GM12878 (cell line): ENCODE measurements at regions not wholly inside any gene's neighbourhood (a gene's known extent, or its start where the extent isn't known, plus 50 kb on each side); places are given as distances from the start of the nearest gene placed in this dataset.

Experiments
- ATAC-seq: fragments of 200-7000 bp; cut with Tn5 transposase; 3 replicates; pipeline ENCODE4 v1.9.1; 2020; ENCODE audit warnings: mild to moderate bottlenecking, moderate library complexity
- BruUV-seq: library from RNA; stranded (reverse); fragments of 400-500 nt; replicated peaks from 2 replicates; lab custom pipeline; 2021; lab: Mats Ljungman, UMichigan
- CTCF ChIA-PET: fragments of 300-600 bp; sonication (Branson Sonifier 250); formaldehyde crosslinking; extraction: SDS; loops from one replicate; lab custom pipeline; 2021; ENCODE audit warnings: inconsistent platforms; lab: Yijun Ruan, JAX
- POLR2A ChIA-PET: fragments of 350-600 bp; formaldehyde crosslinking; extraction: SDS; loops from one replicate; lab custom pipeline; 2021; ENCODE audit warnings: inconsistent platforms; lab: Charles Lee
- RAD21 ChIA-PET: fragments of 300-600 bp; sonication (Branson Sonifier 250); formaldehyde crosslinking; loops from one replicate; lab custom pipeline; 2023; ENCODE audit warnings: antibody characterized with exemption; ENCODE audit not compliant: unreplicated experiment; lab: Charles Lee
- SMC1A ChIA-PET: fragments of 300-600 bp; sonication (Branson Sonifier 250); formaldehyde crosslinking; loops from one replicate; lab custom pipeline; 2023; ENCODE audit not compliant: unreplicated experiment, uncharacterized antibody; lab: Charles Lee
- DNase-seq: peaks from one replicate; pipeline ENCODE4 v3.0.0-alpha.2; 2011; ENCODE audit warnings: low read depth, low spot score
- FAIRE-seq: peaks from 3 replicates; lab custom pipeline; 2011; peaks lifted over from hg19 to GRCh38; lab: Jason Lieb, UNC
- H2AFZ ChIP-seq: 2 replicates; pipeline ENCODE4 v1.6.0; 2011; ENCODE audit warnings: low read depth, low read length, control low read depth; ENCODE audit not compliant: control insufficient read depth
- H3K27ac ChIP-seq: 2 replicates; pipeline ENCODE4 v1.5.1; 2011; ENCODE audit warnings: control low read depth; ENCODE audit not compliant: control insufficient read depth, insufficient read depth
- H3K27me3 ChIP-seq, 2 experiments: replicated peaks in 1 of 2; 2 replicates each; pipeline versions ENCODE4 v1.6.0 to v1.6.1; 2011; ENCODE audit warnings: low read length in 1 of 2; ENCODE audit not compliant: control insufficient read depth in 2 of 2, insufficient read depth in 2 of 2
- H3K36me3 ChIP-seq, 2 experiments: 2 replicates each; pipeline ENCODE4 v1.5.1; 2011; ENCODE audit warnings: low read length in 1 of 2; ENCODE audit not compliant: control insufficient read depth in 2 of 2, insufficient read depth in 2 of 2
- H3K4me1 ChIP-seq: 2 replicates; pipeline ENCODE4 v1.6.1; 2011; ENCODE audit warnings: mild to moderate bottlenecking, low read length, moderate library complexity, mixed read lengths; ENCODE audit not compliant: control insufficient read depth, insufficient read depth
- H3K4me2 ChIP-seq: 2 replicates; pipeline ENCODE4 v1.6.0; 2011; ENCODE audit warnings: control low read depth; ENCODE audit not compliant: control insufficient read depth, insufficient read depth
- H3K4me3 ChIP-seq: fragments of 200-600 bp; sonication (generic); 2 replicates; pipeline ENCODE4 v1.5.1; 2016
- H3K79me2 ChIP-seq: 2 replicates; pipeline ENCODE4 v1.6.0; 2011; ENCODE audit warnings: low read length; ENCODE audit not compliant: control insufficient read depth, insufficient read depth
- H3K9ac ChIP-seq: 2 replicates; pipeline ENCODE4 v1.8.0; 2011; ENCODE audit warnings: low read length, control low read depth, mixed read lengths; ENCODE audit not compliant: control insufficient read depth, insufficient read depth
- H3K9me3 ChIP-seq: replicated peaks from 3 replicates; pipeline ENCODE4 v1.5.1; 2011; ENCODE audit warnings: mild to moderate bottlenecking, low read length; ENCODE audit not compliant: control insufficient read depth, insufficient read depth
- H4K20me1 ChIP-seq: 2 replicates; pipeline ENCODE4 v1.6.0; 2011; ENCODE audit not compliant: control insufficient read depth, insufficient read depth
- ASH2L ChIP-seq: fragments of 300-600, 200-600 bp; sonication (generic); IDR thresholded peaks from 2 replicates; pipeline ENCODE4 v1.6.1; 2017; ENCODE audit warnings: low read depth, mild to moderate bottlenecking, borderline replicate concordance
- CEBPB ChIP-seq, 2 experiments: fragments of 150-350 bp in 1 of 2; IDR thresholded peaks; 2 replicates each; pipeline ENCODE4 v1.6.1; 2012 to 2014; ENCODE audit warnings: low read depth in 2 of 2, low read length in 2 of 2, borderline replicate concordance in 1 of 2, inconsistent platforms in 1 of 2
- CEBPZ ChIP-seq: fragments of 150-350 bp; IDR thresholded peaks from 2 replicates; pipeline ENCODE4 v1.6.1; 2016; ENCODE audit warnings: low read depth, low read length
- EED ChIP-seq: sonication (generic); IDR thresholded peaks from 2 replicates; pipeline ENCODE4 v1.6.1; 2016; ENCODE audit warnings: antibody characterized with exemption, low read depth
- IKZF1 ChIP-seq: fragments of 450-650 bp; conservative IDR thresholded peaks from 2 replicates; pipeline ENCODE4 v1.6.1; 2017; ENCODE audit warnings: antibody characterized with exemption, mild to moderate bottlenecking
- IRF4 ChIP-seq: IDR thresholded peaks from 2 replicates; pipeline ENCODE4 v1.6.1; 2011; ENCODE audit warnings: low read depth, low read length
- KDM1A ChIP-seq: fragments of 200-600 bp; sonication (generic); IDR thresholded peaks from 2 replicates; pipeline ENCODE4 v1.6.1; 2016; ENCODE audit warnings: borderline replicate concordance
- SMARCA5 ChIP-seq: fragments of 450-650 bp; IDR thresholded peaks from 2 replicates; pipeline ENCODE4 v1.6.1; 2017; ENCODE audit warnings: mild to moderate bottlenecking
- STAT3 ChIP-seq: IDR thresholded peaks from 2 replicates; pipeline ENCODE4 v1.6.1; 2011; ENCODE audit warnings: low read depth, low read length, improper control_type of control experiment
- YBX1 ChIP-seq: fragments of 450-650 bp; IDR thresholded peaks from 2 replicates; pipeline ENCODE4 v1.6.1; 2016; ENCODE audit warnings: antibody characterized with exemption
- WGBS: methylation state at CpG from one replicate; pipeline ENCODE4 v1.1.6; 2016; ENCODE audit warnings: low lambda C conversion rate; ENCODE audit not compliant: insufficient replicate concordance, insufficient coverage; ENCODE audit errors: missing lambda C conversion rate; 5-methylcytosine and 5-hydroxymethylcytosine counted together
- in situ Hi-C: fragments of 300-500 bp; cut with MboI; formaldehyde crosslinking; loops from 9 replicates; pipeline ENCODE4 v1.14.3; 2018; ENCODE audit warnings: mixed read lengths
- intact Hi-C: fragments of 100-400 bp; cut with micrococcal nuclease; formaldehyde crosslinking; loops from one replicate; pipeline ENCODE4 v1.14.2; 2022; ENCODE audit not compliant: unreplicated experiment

DNA sequence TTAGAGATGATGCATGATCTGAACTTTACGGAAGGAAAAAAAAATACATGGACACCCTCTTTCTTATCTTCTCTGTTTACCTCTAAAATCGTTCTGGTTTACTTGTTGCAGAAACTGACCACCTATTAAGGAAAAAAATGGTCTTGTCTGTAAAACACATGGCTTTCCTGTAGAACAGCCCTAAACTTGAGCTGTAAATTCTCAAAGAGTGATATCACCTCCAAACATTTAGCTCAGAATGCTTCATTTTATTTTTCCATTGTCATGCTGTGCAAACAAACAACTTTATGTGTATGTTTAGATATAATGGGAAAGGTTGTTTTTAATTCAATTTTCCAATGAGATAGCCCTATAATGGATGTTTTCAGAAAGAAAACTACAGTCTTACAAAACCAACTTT, 237.4 kb upstream of the NR2F2 start:
- no peaks in the 10 kb centered on the region for H3K27me3 ChIP-seq
- in situ Hi-C loops: no loop called here
- no peak overlapping the region for H3K4me3 ChIP-seq
- no peaks in the 10 kb centered on the region for H4K20me1 ChIP-seq
- RAD21 ChIA-PET: interaction anchor here (0.6 kb wide), 1 partner anchor 244 kb away, joined by 3 read pairs; no protein-coding TSS in a partner anchor
- no peaks in the 10 kb centered on the region for H3K36me3 ChIP-seq
- ATAC-seq (no peak), DNase-seq (no peak)
- 28% methylated on average over 2 of the region's 2 CpGs for WGBS
- no TSS peak for BruUV-seq
- H3K9ac ChIP-seq: no peak overlapping the region
- no peak overlapping the region for H3K4me2 ChIP-seq
- no peak for TF ChIP-seq IRF4
- TF ChIP-seq, all 136 proteins: peak for 0
- CTCF ChIA-PET: interaction anchor here (0.7 to 1.2 kb wide), 2 partner anchors 10 to 45 kb away, joined by 3 read pairs; no protein-coding TSS in a partner anchor
- Histone ChIP-seq H3K79me2 (no peaks in the 10 kb centered on the region), H3K4me1 (no peaks in the 10 kb centered on the region), H3K9me3 (no peaks in the 10 kb centered on the region), H3K27ac (no peak overlapping the region), H2AFZ (no peak overlapping the region)
- intact Hi-C loops: no loop called here
- FAIRE-seq: no peak
- POLR2A ChIA-PET: no interaction called here
- SMC1A ChIA-PET: interaction anchor here (0.6 to 1.2 kb wide), 6 partner anchors 12 to 227 kb away, joined by 3 to 4 read pairs (median 3); no protein-coding TSS in a partner anchor

DNA sequence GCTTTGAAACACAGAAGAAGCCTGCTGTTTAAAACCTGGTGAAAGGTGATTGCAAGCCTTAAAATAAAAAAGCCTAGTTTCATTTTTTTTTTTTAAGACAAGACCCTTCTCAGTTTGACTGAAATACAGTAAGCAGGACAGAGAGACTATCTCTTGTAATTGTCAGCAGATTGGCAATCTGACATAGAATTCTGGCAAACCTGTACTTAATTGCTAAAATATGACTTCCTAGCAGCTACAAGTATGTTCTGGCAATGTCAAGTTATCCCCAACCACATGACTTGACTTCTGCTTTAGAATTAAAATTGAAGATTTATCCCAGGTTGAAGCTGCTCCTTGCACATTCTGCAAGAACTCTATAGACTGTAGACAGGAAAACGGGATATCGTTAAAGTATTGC, 232.8 kb upstream of the NR2F2 start:
- ChIA-PET SMC1A (interaction anchor here (1.0 kb wide), 1 partner anchor 146 kb away, joined by 4 read pairs; no protein-coding TSS in a partner anchor), RAD21 (no interaction called here), CTCF (no interaction called here), POLR2A (interaction anchor here (1.1 kb wide), 1 partner anchor 11 kb away, joined by 3 read pairs; no protein-coding TSS in a partner anchor)
- H3K4me2 ChIP-seq: no peak overlapping the region
- H3K4me3 ChIP-seq: no peak overlapping the region
- no peak overlapping the region for H3K9ac ChIP-seq
- no peak overlapping the region for H3K27ac ChIP-seq
- H3K36me3 ChIP-seq: no peaks in the 10 kb centered on the region
- ATAC-seq (no peak), FAIRE-seq (no peak), DNase-seq (no peak)
- no peaks in the 10 kb centered on the region for H3K27me3 ChIP-seq
- intact Hi-C loops (no loop called here), in situ Hi-C loops (no loop called here)
- no peak for TF ChIP-seq KDM1A
- TF ChIP-seq YBX1: no peak
- no peak for TF ChIP-seq IKZF1
- no peak for TF ChIP-seq ASH2L
- no peak for TF ChIP-seq STAT3
- TF ChIP-seq CEBPZ: no peak
- no peak for TF ChIP-seq CEBPB (IDR thresholded peaks at IDR 0.05; ENCODE audit: borderline replicate concordance in 1 of 2, low read depth in 2 of 2, low read length in 2 of 2)
- TF ChIP-seq SMARCA5: no peak
- no peak for TF ChIP-seq EED
- no peaks in the 10 kb centered on the region for H3K79me2 ChIP-seq
- no TSS peak for BruUV-seq
- no peak overlapping the region for H2AFZ ChIP-seq
- H3K4me1 ChIP-seq: no peaks in the 10 kb centered on the region
- WGBS: 85% methylated on average over 2 of the region's 2 CpGs
- H3K9me3 ChIP-seq: no peaks in the 10 kb centered on the region
- H4K20me1 ChIP-seq: no peaks in the 10 kb centered on the region
